A204.1 (cell line): ENCODE measurements at regions not wholly inside any gene's neighbourhood (a gene's known extent, or its start where the extent isn't known, plus 50 kb on each side); places are given as distances from the start of the nearest gene placed in this dataset.

Experiments used
- FAIRE-seq: peaks from 2 replicates; lab custom pipeline; 2012; peaks lifted over from hg19 to GRCh38; lab: Jason Lieb, UNC

DNA sequence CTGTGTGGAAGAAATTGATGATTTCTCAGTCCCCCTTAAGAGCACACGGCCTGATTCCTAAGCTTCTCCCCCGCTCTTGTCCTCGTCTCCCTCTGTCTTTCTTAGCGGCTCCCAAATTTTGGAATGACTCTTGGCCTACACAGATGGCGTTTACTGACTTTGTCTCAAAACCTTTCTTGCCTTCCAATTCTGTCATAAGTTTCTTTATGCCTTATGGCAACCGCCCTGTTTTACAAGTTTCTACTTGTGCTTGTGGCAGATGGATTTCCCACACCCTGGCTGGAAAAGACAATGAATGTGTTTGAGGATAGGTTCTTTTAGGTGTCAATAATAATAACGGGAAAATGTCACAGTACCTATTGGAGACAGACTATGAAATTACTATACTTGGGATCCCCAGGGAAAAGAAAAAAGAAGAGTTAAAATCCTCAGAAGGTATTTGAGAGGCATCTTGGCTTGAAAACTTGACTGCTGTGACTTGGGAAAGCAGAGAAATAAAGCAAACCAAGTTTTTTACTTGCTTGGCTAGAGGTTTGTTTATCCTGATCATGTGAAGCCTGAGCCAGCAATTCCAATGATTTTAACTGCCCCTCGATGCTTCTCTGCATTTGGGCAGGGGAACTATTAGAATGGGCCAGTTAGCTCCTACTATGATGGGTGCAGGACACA, 276.4 kb downstream of the HRH4 start:
- no peak for FAIRE-seq

- FAIRE-seq, result no peak
Measured at GRCh38 chr18:24740829-24741228, 280.4 kb downstream of the HRH4 start.

DNA sequence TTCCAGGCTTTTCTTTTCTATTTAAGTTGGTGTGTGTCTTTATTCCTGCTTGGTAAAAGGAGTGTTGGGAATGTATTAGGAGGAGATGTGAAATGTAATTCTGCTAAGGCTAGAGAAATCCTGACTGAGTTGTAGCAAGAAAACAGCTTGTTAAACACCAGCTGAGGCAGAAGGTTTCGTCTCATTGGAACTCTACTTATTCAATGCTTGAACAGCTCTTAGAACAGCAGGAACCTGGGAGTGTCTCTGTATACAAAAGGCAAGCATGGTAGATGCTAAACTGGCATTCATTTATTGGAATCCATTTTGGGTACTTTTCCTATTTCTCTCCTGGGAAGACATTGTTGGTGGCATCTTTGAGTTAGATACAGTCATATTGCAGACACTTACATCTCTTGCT, 280.9 kb downstream of the HRH4 start:
- FAIRE-seq, result no peak

DNA sequence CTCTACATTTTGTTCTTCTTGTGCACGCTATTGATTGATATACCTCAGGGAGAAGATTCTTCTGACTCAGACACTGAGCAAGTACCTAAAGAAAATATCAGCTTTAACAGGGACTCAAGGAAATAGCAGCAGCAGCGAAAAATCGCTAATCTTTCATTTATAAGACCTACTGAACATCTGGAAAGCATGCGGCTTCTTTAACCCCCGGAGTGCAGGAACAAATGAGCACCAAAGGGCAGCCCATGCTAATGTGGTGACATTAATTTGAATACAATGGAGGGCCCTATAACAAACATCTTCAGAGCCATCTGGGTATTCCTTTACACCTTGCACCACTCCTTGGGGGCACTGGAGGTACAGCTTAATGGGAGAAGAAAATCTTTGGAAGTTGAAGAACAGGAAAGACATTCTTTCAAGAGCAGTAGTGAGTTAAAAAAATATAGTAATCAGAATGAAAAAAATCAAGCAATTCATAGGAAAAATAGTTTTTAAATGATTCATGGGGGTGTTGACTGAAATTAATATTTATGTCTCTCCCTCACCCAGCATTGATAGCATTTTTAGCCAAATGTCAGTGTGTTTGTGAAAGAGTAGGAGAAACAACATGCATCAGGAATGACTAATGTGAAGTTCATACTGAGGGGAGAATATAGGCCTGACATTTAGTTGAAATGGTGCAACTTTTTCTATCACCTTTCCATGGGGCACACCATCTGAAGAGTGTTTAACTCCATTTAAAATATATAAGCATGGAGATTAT, 281.7 kb downstream of the HRH4 start:
- FAIRE-seq, result no peak

DNA sequence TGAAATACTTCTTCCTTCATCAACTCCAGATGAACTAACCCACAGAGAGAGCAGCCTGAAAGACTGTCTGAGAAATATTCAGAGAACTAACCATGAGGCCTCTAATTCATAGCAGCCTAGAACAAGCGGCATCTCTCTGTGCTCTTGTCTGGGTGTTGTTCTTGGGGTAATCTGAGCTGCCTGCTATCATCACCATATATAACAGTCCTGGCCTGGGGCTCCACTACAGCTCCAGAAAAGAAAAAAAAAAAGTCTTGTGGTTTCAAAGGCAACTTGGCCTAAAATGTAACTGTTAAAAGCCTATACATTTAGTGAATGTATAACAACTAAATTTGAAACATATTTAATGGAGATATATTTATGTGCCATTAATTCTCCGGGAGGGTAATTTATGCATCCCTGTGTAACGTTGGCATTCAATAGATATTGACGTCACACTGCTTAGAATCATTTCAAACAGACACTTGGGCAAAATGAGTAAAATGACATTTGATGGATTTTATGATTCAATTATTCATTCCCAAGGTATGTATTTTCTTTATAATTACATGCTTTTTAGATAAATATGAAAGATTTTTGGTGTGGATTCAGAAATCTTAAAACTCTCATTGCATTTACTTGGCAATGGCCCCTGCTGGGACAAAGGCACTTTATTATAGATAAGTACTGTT, 294.3 kb downstream of the HRH4 start:
- no peak for FAIRE-seq

- FAIRE-seq, result no peak
Measured at GRCh38 chr18:24756385-24756784, 295.9 kb downstream of the HRH4 start.

DNA sequence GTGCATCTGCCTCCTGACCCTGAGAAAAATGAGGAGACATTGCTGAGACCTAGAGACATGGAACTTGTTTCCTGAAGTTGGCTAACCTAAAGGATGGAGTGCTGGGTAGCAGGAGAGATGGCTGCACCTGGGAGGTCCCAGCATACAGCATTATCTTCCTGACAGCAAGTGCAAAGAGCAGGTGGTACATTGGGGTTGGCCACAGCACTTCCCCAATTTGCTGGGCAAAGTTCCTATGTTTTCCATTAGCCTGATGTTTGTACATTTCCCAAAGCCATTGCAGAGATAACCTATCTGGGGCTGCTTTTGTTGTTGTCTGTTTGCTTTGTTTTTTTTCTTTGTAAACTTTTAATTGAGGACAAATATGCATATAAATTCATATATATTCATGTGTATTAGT, 296.7 kb downstream of the HRH4 start:
- FAIRE-seq, result no peak

GRCh38 chr18:24761765-24762164, 301.3 kb downstream of the HRH4 start:
- no peak for FAIRE-seq

DNA sequence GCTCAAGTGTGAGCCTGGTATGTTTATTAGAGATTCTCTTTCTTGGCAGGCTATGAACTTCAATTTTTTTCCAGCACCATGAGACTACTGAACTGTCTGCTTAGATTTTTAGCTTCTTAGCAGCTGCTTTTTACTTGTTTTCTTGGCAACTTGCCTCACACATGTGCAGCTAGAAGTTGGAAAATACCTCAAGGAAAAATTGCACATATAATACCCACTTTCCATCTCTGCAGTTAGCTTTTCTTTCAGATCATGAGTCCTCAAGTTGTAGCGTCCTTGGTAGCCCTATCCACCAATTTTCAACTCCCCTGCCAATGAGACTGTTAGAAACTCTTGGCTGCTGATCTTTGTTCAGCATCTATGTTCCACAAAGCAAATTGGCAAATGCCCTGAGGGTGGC, 302.1 kb downstream of the HRH4 start:
- no peak for FAIRE-seq

DNA sequence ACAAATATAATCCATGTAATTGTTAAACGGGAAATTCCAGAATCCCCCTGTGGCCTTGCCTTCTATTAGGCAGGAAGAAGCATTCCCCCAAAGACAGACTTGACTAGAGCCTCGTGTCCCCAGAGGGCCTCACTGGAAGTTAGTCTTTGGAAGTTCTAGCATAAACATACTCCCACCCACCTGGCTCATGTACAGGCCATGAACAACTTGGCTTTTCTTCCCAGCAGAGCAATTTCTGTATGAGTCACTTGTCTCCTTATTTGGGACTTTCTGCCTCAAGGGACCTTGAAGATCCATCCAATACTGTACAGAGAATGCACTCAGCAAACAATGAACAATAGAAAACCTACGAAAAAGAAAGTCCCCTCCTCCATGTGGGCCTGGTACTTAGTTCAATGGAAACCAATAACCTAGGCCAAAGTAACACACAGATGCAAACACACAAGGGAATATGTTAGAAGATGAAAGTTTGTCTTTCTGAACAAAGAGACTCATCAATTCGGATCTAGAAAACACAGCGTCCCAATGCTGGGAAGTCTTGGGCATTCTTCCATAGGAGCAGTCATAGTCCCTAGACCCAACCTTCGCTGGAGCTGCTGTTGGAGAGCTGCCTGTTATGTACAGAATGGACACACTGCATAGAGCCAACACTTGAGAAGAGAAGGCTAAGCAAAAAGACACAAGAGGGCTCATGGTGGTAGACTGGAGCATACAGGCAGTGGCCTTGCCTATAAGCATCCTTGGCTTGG, 303.5 kb downstream of the HRH4 start:
- no peak for FAIRE-seq

GRCh38 chr18:24764766-24765165, 304.3 kb downstream of the HRH4 start:
- no peak for FAIRE-seq

- no peak for FAIRE-seq
Measured at GRCh38 chr18:24766376-24766775, 305.9 kb downstream of the HRH4 start.

DNA sequence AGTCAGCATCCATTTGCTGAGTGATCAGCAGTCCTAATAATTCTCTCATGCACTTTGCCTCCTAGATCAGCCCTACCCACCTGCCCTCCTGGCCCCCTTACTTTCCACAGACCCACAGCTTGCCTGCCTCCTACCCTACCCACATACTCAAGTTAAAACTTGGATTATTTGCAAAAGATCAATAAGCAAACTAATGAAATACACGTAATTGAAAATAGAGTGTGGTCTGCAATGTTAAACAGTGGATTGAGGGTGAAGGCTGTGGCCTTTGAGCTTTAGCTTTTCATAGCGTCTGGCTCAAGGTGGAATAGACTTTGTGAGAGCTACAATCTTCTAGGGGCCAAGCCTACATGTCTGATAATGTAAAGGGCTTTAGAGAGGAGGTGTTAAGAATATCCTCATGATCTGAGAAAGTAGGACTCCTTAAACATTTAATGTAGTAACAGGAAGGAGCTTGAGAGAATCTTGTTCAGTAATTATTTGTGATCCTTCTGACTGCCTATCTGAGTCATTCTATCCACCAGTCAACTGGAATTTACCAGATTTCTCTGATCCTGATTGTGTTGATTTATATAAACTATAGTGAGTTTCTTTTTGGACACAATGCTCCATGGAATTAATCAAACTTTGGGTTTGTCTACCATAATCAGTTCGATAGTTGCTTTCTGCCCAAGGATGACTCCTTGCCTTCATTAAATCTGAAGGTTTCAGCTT, 310.0 kb downstream of the HRH4 start:
- FAIRE-seq, result no peak

DNA sequence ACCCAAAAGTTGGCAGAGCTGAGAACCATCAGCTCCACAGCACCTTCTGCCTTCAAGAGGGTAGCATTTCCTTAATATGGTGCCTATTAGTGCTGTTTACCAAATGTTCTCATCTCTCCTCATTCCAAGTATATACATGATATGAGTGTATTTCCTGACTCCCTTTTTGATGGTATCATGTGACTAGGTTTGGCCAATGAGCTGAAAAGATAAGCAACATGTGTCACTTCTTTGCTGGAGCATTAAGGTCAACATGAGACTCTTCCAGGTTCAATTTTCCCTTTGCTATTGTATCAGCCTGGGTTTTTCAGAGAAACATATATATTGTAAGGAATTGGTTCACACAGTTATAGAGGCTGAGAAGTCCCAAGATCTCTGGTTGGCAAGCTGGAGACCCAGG, 310.9 kb downstream of the HRH4 start:
- FAIRE-seq, result no peak

GRCh38 chr18:24773101-24773500, 312.7 kb downstream of the HRH4 start:
- no peak for FAIRE-seq

DNA sequence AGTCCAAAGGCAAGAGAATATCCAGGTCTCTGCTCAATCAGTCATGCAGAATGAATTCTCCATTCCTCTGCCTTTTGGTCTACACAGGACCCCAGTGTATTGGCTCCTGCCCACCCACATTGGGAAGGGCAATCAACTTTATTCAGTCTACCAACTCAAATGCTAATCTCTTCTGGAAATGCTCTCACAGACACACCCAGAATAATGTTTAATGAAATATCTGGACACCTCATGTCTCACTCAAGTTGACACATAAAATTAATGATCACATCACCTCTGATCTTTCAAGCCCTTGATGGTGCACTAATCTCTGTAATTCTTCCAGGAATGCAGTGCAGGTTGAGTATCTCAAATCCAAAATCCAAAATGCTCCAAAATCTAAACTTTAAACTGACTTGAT, 315.6 kb downstream of the HRH4 start:
- FAIRE-seq, result no peak

- FAIRE-seq, result no peak
Measured at GRCh38 chr18:24778810-24779418, 318.5 kb downstream of the HRH4 start.

- FAIRE-seq, result no peak
Measured at GRCh38 chr18:24782566-24782965, 322.1 kb downstream of the HRH4 start.

DNA sequence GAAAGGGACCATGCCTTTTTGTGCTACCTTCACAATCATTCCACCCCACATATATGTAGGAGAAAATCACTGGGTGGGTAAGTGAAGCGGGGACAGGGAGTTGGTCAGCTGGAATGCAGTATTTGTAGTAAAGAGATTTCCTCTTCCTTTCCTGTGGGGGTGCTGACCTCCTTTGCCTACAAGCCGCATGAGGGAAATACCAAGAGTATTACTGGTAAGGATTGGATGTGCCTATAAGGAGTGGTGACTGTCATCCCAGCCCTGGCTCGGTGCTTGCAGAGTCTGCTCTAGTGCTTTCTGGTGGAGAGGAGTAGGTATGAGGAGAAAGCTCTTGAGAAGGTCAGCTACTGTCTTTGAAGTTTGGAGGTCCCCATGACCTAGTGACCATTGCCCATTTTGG, 324.6 kb downstream of the HRH4 start:
- FAIRE-seq, result no peak

DNA sequence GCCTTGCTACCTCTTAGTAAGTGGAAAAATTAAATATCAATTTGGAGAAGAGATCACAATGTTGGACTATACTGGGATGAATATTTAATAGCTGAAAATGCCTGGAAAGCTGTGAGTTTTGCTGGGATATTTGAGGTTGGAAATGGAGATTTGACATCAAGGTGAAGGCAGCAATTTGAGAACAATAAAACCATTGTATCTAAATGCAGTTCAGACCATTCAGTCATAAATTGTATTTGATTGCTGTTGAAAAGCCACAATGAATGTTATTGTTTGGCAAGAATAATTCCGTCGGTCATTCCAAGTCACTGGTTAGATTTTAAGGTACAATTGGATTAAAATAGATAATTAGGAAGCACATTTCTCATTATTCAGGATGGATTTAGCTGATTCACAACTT, 325.6 kb downstream of the HRH4 start:
- no peak for FAIRE-seq

- no peak for FAIRE-seq
Measured at GRCh38 chr18:24790347-24790746, 329.9 kb downstream of the HRH4 start.
